Astrocyte of the hippocampus (primary cell): ENCODE measurements at regions not wholly inside any gene's neighbourhood (a gene's known extent, or its start where the extent isn't known, plus 50 kb on each side); places are given as distances from the start of the nearest gene placed in this dataset.
A peak's percentile ranks its signal among the peaks of the same experiment; 100 is the strongest.
"Not testable (repeated sequence)": the region's sequence is repeated elsewhere in the genome, so short reads cannot be mapped to it uniquely, and the experiment has no call there.

ENCODE experiments used
- DNase-seq: peaks from one replicate; pipeline ENCODE4 v3.0.0; 2011; ENCODE audit warnings: low read depth, low spot score

GRCh38 chr2:39487398-39488250, 50.5 kb upstream of the MAP4K3 start:
- DNase-seq = peak; percentile 60

- DNase-seq = peak; percentile 70
These were observed 51.4 kb upstream of the MAP4K3 start for GRCh38 chr2:39488450-39488849.

- no peak for DNase-seq
These were observed 53.5 kb upstream of the MAP4K3 start for GRCh38 chr2:39490586-39490985.

DNA sequence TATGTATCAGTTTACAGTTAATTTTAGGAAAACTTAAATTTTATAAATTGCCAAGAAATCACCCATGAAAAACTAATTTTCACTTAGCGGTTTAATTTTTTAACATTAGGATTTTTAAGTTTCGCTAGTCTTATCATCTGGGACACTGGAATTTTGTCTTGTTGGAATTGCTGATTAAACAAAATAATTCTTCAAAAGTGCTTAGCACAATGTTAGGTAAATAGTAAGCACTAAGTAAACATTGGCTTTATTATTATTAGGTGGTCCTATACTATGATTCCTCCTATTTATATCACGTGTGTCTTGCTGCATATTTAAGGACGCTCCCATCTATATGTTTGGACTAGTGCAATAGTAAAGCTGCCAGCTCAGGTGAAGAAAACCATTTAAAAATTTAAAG, 54.6 kb upstream of the MAP4K3 start:
- DNase-seq = no peak

DNA sequence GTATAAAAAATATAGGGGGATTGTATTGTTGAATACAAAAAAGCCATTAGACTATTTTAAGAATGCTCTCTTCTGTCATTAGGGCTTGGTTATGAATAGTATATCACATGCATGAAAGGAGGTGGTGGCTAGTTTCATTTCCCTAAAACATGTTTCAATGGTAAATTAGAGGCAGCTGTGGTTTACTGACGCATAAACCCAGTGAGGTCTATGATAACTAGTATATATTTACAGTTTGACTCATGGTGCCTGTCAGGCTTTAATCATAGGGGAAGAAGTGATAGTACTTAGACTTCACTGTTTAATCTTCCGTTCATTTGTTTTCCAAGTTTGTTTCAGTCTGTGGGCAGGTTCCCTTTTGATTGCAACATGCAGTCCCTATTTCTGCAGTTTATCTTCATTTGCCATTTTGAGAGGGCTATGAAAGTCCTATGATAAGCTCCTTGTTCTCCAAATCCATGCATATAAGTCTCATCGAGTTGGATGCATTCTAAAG, 55.1 kb upstream of the MAP4K3 start:
- peak; percentile 83 for DNase-seq

- DNase-seq = no peak
These were observed 55.6 kb upstream of the MAP4K3 start for GRCh38 chr2:39492716-39493115.

DNA sequence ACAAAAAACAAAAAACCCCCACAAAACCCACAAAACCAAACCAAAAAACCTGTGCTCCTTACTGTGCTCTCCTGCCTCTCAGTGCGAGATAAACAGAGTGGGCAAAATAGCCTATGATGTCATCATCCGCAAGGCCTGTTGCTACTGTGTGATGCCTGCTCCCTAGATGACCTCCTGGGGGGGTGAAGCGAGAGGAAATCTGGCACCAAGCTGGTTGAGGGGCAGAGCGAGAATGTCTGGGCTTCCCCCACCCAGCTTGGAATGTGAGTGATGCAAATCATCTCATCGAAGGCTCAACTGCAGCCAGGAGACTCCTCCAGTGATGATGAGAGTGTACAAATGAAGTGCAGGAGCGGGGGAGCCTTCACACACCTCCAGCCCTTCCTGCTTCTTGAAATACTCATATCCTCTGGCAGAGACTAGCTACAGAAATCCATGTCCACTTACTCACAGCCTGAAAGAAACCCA, 57.7 kb upstream of the MAP4K3 start:
- peak; percentile 97 for DNase-seq

DNA sequence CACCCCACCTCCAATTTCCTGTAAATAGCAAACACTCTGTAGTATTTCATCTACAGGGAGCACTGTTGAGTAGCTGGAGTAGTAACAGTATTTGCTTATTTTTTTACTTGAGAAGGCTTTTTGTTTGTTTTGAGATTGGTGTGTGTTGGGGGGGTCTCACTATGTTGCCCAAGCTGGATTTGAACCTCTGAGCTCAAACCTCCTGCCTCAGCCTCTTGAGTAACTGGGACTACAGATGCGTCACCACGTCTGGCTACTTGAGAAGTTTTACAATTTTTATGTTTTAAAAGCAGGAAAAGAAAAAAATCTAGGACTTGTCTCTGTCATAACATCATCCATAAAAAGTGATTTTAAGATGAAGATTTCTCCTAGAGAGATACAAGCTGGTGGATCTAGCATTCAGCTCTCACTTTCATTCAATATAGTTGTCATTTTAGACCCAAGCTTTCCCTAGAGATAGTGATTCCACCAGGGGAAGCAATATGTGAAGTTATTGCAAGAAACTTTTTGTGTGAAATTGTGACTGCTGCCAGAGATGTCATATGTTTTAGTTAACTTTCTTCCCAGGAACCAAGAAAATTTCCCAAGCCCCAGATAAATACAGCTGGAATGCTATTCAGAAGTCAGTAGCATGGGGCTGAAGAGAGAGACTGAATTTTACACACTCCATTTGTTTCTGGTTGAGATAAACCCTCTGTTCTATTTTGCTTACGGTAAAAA, 60.2 kb upstream of the MAP4K3 start:
- DNase-seq = peak; percentile 49

- DNase-seq = not testable (repeated sequence)
These were observed 61.1 kb upstream of the MAP4K3 start for GRCh38 chr2:39498176-39498575.

DNA sequence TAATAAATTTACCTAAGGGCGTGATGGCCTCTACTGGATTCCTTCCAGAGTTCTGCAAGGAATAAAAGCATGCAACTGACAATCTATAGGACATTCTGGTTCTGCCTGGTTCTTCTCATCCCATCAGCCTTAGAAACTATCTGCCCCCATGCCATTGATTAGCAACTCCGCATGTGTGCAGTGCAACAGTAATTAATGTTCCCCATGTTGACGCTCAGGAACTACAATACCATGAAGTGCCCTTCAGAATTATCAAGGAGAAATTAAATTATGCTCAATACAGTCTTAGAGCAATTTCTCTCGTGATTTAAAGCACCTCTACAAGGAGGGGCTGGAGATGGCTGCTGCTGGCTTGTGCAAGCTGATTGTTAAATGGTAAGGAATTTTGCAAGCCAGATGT, 61.7 kb upstream of the MAP4K3 start:
- no peak for DNase-seq

DNA sequence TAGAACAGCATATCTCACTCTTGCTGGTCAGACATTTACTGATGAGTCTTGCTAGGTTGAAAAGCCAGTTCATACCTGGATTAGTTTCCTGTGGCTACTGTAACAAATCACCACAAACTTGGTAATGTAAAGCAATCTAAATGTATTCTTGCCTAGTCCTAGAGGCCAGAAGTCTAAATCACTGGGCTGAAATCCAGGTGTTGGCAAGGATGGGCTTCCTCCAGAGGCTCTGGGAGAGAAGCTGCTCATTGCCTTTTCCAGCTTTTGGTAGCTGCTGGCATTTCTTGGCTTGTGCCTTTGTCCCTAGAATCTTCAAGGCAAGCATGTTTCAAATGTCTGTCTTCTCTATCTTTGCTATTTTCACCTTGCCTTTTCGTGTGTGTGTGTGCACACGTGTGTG, 62.3 kb upstream of the MAP4K3 start:
- DNase-seq = peak; percentile 39

DNA sequence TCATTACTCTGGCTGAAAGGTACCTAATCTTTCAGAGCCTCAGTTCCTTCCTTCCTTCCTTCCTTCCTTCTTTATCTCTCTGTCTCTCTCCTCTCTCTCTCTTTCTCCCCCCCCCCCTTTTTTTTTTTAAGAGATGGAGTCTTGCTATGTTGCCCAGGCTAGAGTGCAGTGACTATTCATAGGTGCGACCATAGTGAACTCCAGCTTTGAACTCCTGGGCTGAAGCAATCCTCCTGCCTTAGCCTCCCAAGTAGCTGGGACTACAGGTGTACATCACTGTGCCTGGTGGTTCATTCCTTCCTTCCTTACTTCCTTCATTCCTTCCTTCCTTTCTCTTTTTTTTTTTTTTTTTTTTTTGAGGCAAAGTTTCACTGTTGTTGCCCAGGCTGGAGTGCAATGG, 64.3 kb upstream of the MAP4K3 start:
- DNase-seq = no peak

- DNase-seq = no peak
These were observed 66.2 kb upstream of the MAP4K3 start for GRCh38 chr2:39503277-39503676.

DNA sequence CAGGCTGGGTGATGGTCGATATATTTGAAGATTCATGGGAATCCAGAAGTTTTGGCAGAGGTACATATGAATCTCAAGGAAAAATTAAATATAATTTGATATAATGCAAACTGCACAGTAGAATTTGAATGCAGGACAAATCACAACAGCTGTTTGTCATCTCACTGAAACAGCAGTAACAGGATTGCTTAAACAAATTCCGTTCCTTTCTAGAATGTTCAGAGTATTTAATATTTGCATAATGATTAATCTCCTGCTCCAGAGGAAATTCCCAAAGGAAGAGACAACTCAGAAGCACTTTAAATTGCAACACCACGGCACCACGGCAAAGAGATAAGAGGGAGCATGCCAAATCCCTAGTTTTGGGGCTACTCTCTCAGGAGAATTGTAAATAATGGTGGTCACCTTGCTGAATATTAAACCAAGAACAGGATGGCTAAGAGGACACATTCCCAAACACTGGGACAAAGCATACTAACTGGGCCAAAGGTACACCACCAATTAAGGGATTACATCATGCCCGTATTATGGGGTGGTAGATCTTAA, 67.8 kb upstream of the MAP4K3 start:
- DNase-seq = peak; percentile 43

- no peak for DNase-seq
These were observed 69.1 kb upstream of the MAP4K3 start for GRCh38 chr2:39506215-39506614.

DNA sequence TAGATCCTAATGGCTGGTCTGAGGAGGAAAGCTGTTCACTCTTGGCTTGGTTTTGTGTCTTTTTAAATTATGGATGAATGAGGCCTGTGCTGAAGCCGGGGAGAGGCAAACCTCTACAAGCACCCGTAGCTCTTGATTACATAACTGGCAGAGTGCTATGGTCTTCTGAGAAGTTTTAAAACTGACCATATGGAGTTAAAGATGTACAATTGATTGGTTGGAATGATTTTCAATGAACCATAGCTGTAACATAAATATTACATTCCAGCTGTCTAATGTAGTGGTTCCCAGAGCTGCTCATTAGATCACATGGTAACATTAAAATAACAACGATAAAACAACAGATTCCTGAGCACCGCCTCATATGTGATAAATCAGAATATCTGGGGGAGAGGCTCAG, 71.1 kb upstream of the MAP4K3 start:
- peak; percentile 40 for DNase-seq

DNA sequence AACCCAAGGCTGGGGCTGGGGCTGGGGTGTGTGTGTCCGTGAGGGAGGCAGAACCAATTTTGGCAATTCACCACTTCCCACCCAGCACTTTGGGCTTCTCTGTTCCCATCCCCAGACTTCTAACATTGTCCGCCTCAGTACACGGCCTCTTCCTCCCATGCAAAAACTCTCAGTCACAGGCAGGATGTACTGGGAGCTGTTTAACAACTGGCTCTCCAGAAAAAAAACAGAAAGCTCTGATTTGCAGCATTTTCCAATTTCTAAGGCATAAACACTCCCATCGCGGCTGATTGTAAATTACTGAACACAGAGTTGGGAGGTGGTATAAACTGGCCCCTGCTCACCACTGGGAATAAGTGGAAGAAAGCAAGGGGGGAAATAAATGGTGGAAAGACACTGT, 73.1 kb upstream of the MAP4K3 start:
- no peak for DNase-seq

GRCh38 chr2:39511219-39511604, 74.1 kb upstream of the MAP4K3 start:
- no peak for DNase-seq

GRCh38 chr2:39511605-39512433, 74.7 kb upstream of the MAP4K3 start:
- DNase-seq = no peak

- no peak for DNase-seq
These were observed 75.4 kb upstream of the MAP4K3 start for GRCh38 chr2:39512434-39512935.

DNA sequence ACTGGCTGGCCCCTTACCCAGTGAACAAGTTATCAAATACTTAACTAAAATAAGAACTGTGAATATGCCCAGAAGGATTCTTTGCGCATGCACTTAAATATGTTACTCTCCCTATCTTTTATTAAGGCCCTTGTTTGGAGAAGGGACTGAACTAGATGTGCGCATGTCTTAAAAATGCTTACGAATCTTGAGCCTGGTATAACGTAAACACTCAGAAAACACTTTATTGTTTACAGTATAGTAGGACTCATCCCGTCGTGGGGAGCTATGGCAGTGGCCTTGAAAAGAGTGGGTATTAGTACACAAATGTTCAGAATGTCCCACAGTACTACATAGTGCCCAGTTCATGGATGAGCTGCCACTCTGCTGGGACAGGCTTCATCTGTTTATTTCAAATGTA, 75.9 kb upstream of the MAP4K3 start:
- no peak for DNase-seq
